ENCODE measurements at regions not wholly inside any gene's neighbourhood (a gene's known extent, or its start where the extent isn't known, plus 50 kb on each side); places are given as distances from the start of the nearest gene placed in this dataset.

DNA sequence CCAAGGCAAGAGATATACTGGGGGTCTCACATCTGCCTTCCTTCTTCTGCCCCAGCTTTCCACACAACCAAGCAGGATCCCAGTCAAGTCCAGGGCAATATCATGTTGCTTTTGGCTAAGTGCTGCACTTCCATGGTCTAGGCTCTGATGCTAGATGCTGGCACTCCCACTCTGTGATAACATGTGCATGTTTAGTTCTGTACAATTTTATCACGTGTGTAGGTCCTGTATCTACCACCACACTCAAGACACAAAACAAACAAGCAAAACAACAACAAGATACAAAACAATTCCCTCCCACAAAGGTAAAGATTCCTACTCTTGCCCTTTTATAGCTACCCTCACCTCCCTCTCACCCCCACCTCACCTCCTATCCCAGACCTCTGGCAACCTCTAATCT lies 105.6 kb upstream of the HABP2 start:
- TF ChIP-seq POLR2AphosphoS5 (IDR thresholded peaks at IDR 0.05) (no peak), RAD21 (conservative IDR thresholded peaks at IDR 0.05) (no peak), EZH2 (IDR thresholded peaks at IDR 0.05; ENCODE audit: borderline replicate concordance, insufficient read depth, low read length, poor library complexity, severe bottlenecking) (no peak)
